ENCODE measurements at regions not wholly inside any gene's neighbourhood (a gene's known extent, or its start where the extent isn't known, plus 50 kb on each side); places are given as distances from the start of the nearest gene placed in this dataset.
"Not testable (repeated sequence)": the region's sequence is repeated elsewhere in the genome, so short reads cannot be mapped to it uniquely, and the experiment has no call there.

GRCh38 chr10:16156681-16157080 lies 280.1 kb upstream of the PTER start:
- H3K27me3 ChIP-seq (ENCODE audit: control insufficient read depth, insufficient read depth, low read length): no peaks in the 10 kb centered on the region
- no peaks in the 10 kb centered on the region for H3K36me3 ChIP-seq (ENCODE audit: control insufficient read depth, insufficient read depth, low read length)
- WGBS (ENCODE audit: insufficient coverage): 100% methylated on average over 1 of the region's 7 CpGs
- H3K4me1 ChIP-seq (ENCODE audit: control insufficient read depth, insufficient read depth, low read length): no peaks in the 10 kb centered on the region
- H3K27ac ChIP-seq (ENCODE audit: low read depth, low read length): no peak overlapping the region
- H3K4me3 ChIP-seq (ENCODE audit: low read depth, low read length): no peak overlapping the region
- DNase-seq (ENCODE audit: low read depth in 4 of 6, low spot score in 6 of 6): no peak
- no peaks in the 10 kb centered on the region for H3K9me3 ChIP-seq (ENCODE audit: control insufficient read depth, insufficient read depth, low read length)

GRCh38 chr10:16165067-16165466 lies 271.7 kb upstream of the PTER start:
- H3K27ac ChIP-seq (ENCODE audit: low read depth, low read length); H3K27me3 ChIP-seq (ENCODE audit: control insufficient read depth, insufficient read depth, low read length); H3K4me1 ChIP-seq (ENCODE audit: control insufficient read depth, insufficient read depth, low read length); H3K36me3 ChIP-seq (ENCODE audit: control insufficient read depth, insufficient read depth, low read length); H3K4me3 ChIP-seq (ENCODE audit: low read depth, low read length); H3K9me3 ChIP-seq (ENCODE audit: control insufficient read depth, insufficient read depth, low read length); DNase-seq (ENCODE audit: low read depth in 4 of 6, low spot score in 6 of 6): not testable (repeated sequence)
- 88% methylated on average over 1 of the region's 3 CpGs for WGBS (ENCODE audit: insufficient coverage)

- DNase-seq (ENCODE audit: low read depth in 4 of 6, low spot score in 6 of 6): peak in 2 of 6 donors; percentile 37 to 52
- Histone ChIP-seq H3K4me3 (ENCODE audit: low read depth, low read length) (no peak overlapping the region), H3K27me3 (ENCODE audit: control insufficient read depth, insufficient read depth, low read length) (no peaks in the 10 kb centered on the region), H3K27ac (ENCODE audit: low read depth, low read length) (no peak overlapping the region), H3K36me3 (ENCODE audit: control insufficient read depth, insufficient read depth, low read length) (no peaks in the 10 kb centered on the region), H3K4me1 (ENCODE audit: control insufficient read depth, insufficient read depth, low read length) (no peaks in the 10 kb centered on the region), H3K9me3 (ENCODE audit: control insufficient read depth, insufficient read depth, low read length) (no peaks in the 10 kb centered on the region)
- no CpG with 5 or more reads among the region's 6 CpGs for WGBS (ENCODE audit: insufficient coverage)
These were observed 254.7 kb upstream of the PTER start for GRCh38 chr10:16182144-16182543.

GRCh38 chr10:16182688-16183087 lies 254.1 kb upstream of the PTER start:
- Histone ChIP-seq H3K4me3 (ENCODE audit: low read depth, low read length) (no peak overlapping the region), H3K9me3 (ENCODE audit: control insufficient read depth, insufficient read depth, low read length) (no peaks in the 10 kb centered on the region), H3K27me3 (ENCODE audit: control insufficient read depth, insufficient read depth, low read length) (no peaks in the 10 kb centered on the region), H3K4me1 (ENCODE audit: control insufficient read depth, insufficient read depth, low read length) (no peaks in the 10 kb centered on the region), H3K27ac (ENCODE audit: low read depth, low read length) (no peak overlapping the region), H3K36me3 (ENCODE audit: control insufficient read depth, insufficient read depth, low read length) (no peaks in the 10 kb centered on the region)
- WGBS (ENCODE audit: insufficient coverage): no CpG with 5 or more reads among the region's 3 CpGs
- DNase-seq (ENCODE audit: low read depth in 4 of 6, low spot score in 6 of 6): peak in 2 of 6 donors; percentile 13 to 27

DNA sequence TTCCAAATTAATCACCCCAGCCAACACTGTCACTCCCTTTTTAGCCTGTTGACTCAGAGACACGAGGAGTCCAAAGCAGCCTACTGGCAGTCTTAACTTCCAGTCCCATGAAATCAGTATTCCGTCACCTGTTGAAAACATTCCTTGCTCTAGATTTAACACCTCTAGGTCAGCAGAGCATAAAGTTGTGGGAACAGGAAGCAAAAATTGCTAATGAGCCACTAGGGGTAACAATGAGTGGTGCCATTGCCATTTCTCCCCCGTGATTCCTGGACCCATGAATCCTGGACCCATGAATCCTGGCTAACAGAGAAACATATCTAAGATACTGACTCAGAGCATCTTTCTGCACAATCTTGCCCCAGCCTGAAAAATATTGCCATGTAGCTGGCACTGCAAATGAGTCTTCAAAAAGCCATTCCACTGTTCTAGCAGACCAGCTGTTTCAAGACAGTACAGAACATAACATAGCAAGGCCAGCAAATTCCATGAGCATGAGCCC lies 252.7 kb upstream of the PTER start:
- H3K36me3 ChIP-seq (ENCODE audit: control insufficient read depth, insufficient read depth, low read length): no peaks in the 10 kb centered on the region
- no peak overlapping the region for H3K4me3 ChIP-seq (ENCODE audit: low read depth, low read length)
- no peak for DNase-seq (ENCODE audit: low read depth in 4 of 6, low spot score in 6 of 6)
- H3K27ac ChIP-seq (ENCODE audit: low read depth, low read length): no peak overlapping the region
- H3K9me3 ChIP-seq (ENCODE audit: control insufficient read depth, insufficient read depth, low read length): no peaks in the 10 kb centered on the region
- WGBS (ENCODE audit: insufficient coverage): 89% methylated on average over 1 of the region's 3 CpGs
- no peaks in the 10 kb centered on the region for H3K27me3 ChIP-seq (ENCODE audit: control insufficient read depth, insufficient read depth, low read length)
- no peaks in the 10 kb centered on the region for H3K4me1 ChIP-seq (ENCODE audit: control insufficient read depth, insufficient read depth, low read length)

DNA sequence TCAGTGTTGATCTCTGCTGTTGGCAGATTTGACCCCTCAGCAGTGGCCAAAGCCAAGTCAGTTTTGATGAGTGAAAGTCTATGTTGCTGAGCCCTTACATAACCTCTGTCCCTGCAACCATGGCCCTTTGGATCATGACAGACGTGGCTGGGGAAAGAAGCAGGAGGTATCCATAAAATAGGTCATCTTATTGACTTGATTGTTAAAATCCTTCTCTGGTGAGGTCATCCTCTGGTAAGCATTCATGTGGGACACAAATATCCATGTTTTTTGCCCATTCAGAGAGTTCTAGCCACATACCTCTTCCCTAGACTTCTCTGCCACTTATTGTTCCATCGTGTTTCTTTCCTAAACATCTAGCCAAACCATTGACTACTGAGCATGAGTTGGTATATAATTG lies 251.9 kb upstream of the PTER start:
- no CpG with 5 or more reads among the region's 2 CpGs for WGBS (ENCODE audit: insufficient coverage)
- Histone ChIP-seq H3K27ac (ENCODE audit: low read depth, low read length) (no peak overlapping the region), H3K9me3 (ENCODE audit: control insufficient read depth, insufficient read depth, low read length) (no peaks in the 10 kb centered on the region), H3K36me3 (ENCODE audit: control insufficient read depth, insufficient read depth, low read length) (no peaks in the 10 kb centered on the region), H3K27me3 (ENCODE audit: control insufficient read depth, insufficient read depth, low read length) (no peaks in the 10 kb centered on the region), H3K4me3 (ENCODE audit: low read depth, low read length) (no peak overlapping the region), H3K4me1 (ENCODE audit: control insufficient read depth, insufficient read depth, low read length) (no peaks in the 10 kb centered on the region)
- DNase-seq (ENCODE audit: low read depth in 4 of 6, low spot score in 6 of 6): no peak

- H3K4me1 ChIP-seq (ENCODE audit: control insufficient read depth, insufficient read depth, low read length): no peaks in the 10 kb centered on the region
- no peak overlapping the region for H3K27ac ChIP-seq (ENCODE audit: low read depth, low read length)
- DNase-seq (ENCODE audit: low read depth in 4 of 6, low spot score in 6 of 6): no peak
- no peaks in the 10 kb centered on the region for H3K27me3 ChIP-seq (ENCODE audit: control insufficient read depth, insufficient read depth, low read length)
- 100% methylated on average over 1 of the region's 3 CpGs for WGBS (ENCODE audit: insufficient coverage)
- H3K9me3 ChIP-seq (ENCODE audit: control insufficient read depth, insufficient read depth, low read length): no peaks in the 10 kb centered on the region
- H3K36me3 ChIP-seq (ENCODE audit: control insufficient read depth, insufficient read depth, low read length): no peaks in the 10 kb centered on the region
- H3K4me3 ChIP-seq (ENCODE audit: low read depth, low read length): no peak overlapping the region
These were observed 250.2 kb upstream of the PTER start for GRCh38 chr10:16186564-16186963.

DNA sequence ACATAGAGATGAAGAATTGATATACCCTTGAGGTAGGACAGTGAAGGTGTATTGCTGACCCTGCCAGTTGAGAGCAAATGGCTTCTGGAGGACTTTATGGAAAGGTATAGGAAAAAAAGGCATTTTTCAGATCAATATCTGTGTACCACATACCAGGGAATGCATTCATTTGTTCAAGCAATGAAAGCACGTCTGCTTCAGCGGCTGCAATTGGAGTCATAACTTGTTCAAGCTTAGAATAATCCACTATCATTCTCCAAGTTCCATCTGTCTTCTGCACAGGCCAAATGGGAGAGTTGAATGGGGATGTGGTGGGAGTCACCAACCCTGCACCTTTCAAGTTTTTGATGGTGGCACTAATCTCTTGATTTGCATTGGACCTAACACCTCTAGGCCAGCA lies 249.6 kb upstream of the PTER start:
- Histone ChIP-seq H3K4me3 (ENCODE audit: low read depth, low read length) (no peak overlapping the region), H3K9me3 (ENCODE audit: control insufficient read depth, insufficient read depth, low read length) (no peaks in the 10 kb centered on the region), H3K4me1 (ENCODE audit: control insufficient read depth, insufficient read depth, low read length) (no peaks in the 10 kb centered on the region), H3K27ac (ENCODE audit: low read depth, low read length) (no peak overlapping the region), H3K27me3 (ENCODE audit: control insufficient read depth, insufficient read depth, low read length) (no peaks in the 10 kb centered on the region), H3K36me3 (ENCODE audit: control insufficient read depth, insufficient read depth, low read length) (no peaks in the 10 kb centered on the region)
- no peak for DNase-seq (ENCODE audit: low read depth in 4 of 6, low spot score in 6 of 6)
- WGBS (ENCODE audit: insufficient coverage): no CpG with 5 or more reads among the region's 2 CpGs

DNA sequence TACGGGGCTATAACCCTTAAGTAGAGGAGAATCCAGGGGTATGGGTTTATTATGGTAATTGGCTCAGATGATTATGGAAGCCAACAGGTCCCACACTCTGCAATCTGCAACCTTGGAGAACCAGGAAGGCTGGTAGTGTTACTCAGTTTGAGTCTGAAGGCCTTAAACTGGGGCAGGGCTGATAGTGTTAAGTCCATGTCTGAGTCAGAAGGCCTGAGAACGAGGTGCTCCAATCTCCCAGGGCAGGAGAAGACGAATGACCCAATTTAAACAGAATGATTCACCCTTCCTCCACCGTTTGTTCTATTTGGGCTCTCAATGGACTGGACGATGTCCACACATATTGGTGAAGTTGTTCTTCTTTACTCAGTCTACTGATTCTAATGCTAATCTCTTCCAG lies 244.5 kb upstream of the PTER start:
- H3K4me1 ChIP-seq (ENCODE audit: control insufficient read depth, insufficient read depth, low read length): no peaks in the 10 kb centered on the region

GRCh38 chr10:16193241-16193640 lies 243.6 kb upstream of the PTER start:
- no peaks in the 10 kb centered on the region for H3K36me3 ChIP-seq (ENCODE audit: control insufficient read depth, insufficient read depth, low read length)
- H3K9me3 ChIP-seq (ENCODE audit: control insufficient read depth, insufficient read depth, low read length): no peaks in the 10 kb centered on the region
- no peak for DNase-seq (ENCODE audit: low read depth in 4 of 6, low spot score in 6 of 6)
- no peaks in the 10 kb centered on the region for H3K27me3 ChIP-seq (ENCODE audit: control insufficient read depth, insufficient read depth, low read length)
- 89% methylated on average over 1 of the region's 3 CpGs for WGBS (ENCODE audit: insufficient coverage)
- H3K27ac ChIP-seq (ENCODE audit: low read depth, low read length): no peak overlapping the region
- no peaks in the 10 kb centered on the region for H3K4me1 ChIP-seq (ENCODE audit: control insufficient read depth, insufficient read depth, low read length)
- H3K4me3 ChIP-seq (ENCODE audit: low read depth, low read length): no peak overlapping the region

More for the DNA sequence above, 244.5 kb upstream of the PTER start:
- Histone ChIP-seq H3K9me3 (ENCODE audit: control insufficient read depth, insufficient read depth, low read length) (no peaks in the 10 kb centered on the region), H3K27me3 (ENCODE audit: control insufficient read depth, insufficient read depth, low read length) (no peaks in the 10 kb centered on the region), H3K4me3 (ENCODE audit: low read depth, low read length) (no peak overlapping the region), H3K27ac (ENCODE audit: low read depth, low read length) (no peak overlapping the region), H3K36me3 (ENCODE audit: control insufficient read depth, insufficient read depth, low read length) (no peaks in the 10 kb centered on the region)
- no peak for DNase-seq (ENCODE audit: low read depth in 4 of 6, low spot score in 6 of 6)
- 50% methylated on average over 1 of the region's 5 CpGs for WGBS (ENCODE audit: insufficient coverage)

All from spinal cord (tissue), 9 donors.